AG10803 (cell line): ENCODE measurements at regions not wholly inside any gene's neighbourhood (a gene's known extent, or its start where the extent isn't known, plus 50 kb on each side); places are given as distances from the start of the nearest gene placed in this dataset.

Source experiments
- DNase-seq: peaks from one replicate; pipeline ENCODE4 v3.0.0; 2010; ENCODE audit warnings: low read depth
- H3K4me3 ChIP-seq: 2 replicates; pipeline ENCODE4 v1.5.1; 2011; ENCODE audit warnings: mild to moderate bottlenecking, low read length, control low read depth
- CTCF ChIP-seq: conservative IDR thresholded peaks from 2 replicates; pipeline ENCODE4 v1.5.1; 2011; ENCODE audit warnings: mild to moderate bottlenecking, low read length, control low read depth, inconsistent platforms

DNA sequence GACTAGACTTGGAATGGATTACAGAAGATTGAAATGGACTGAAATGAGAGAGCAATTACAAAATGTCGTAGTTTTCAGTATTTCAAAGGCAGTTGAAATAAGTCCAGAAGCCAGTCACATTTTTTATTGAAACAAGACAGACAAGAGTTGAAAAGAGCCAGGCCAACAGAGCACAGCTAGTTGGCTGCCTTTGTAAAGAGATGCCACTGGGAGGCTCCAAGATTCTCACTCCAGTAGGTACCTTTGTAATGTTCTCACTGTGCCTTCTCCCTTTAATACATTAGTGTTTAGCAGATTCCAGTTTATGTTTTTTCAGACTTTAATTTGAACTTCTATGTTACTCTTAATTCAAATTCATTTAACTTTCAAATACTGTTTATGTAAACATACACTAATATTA, 234.8 kb downstream of the DSEL start:
- DNase-seq: no peak
- no peak for TF ChIP-seq CTCF
- H3K4me3 ChIP-seq: no peak overlapping the region

DNA sequence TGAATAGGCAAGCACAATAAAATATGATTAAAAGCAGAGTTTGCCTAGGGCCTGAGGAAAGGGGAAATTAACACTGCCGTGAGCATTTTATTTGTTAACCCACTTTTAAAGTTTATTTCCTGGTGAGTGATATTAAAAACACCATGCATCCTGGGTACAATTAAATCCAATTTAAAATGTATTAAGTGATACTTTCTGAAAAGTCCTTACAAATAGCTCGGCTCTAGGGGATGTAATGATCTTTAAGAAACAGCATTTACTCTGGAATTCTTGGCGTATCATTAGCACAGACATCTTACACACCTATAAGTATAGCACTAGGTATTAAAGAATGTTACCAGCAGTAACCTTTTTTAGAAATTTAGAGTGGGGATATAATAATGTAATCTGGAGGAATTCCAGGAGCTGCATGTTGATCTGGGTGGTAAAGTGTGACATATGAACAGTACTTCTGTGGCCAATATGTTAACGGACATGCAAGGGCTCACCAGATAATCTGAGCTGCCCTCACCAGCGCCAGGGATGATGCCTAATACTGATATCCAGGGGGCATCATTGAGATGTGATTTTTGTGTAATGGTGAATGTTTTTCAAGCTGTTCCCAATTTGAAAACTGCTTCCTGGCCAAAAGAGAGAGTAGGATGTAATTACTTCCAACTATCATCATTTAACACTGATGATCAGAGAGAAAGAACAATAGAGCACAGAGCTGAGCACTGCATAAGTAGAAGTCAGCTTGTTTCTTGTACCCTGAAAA, 235.9 kb downstream of the DSEL start:
- DNase-seq: no peak
- no peak overlapping the region for H3K4me3 ChIP-seq
- no peak for TF ChIP-seq CTCF

DNA sequence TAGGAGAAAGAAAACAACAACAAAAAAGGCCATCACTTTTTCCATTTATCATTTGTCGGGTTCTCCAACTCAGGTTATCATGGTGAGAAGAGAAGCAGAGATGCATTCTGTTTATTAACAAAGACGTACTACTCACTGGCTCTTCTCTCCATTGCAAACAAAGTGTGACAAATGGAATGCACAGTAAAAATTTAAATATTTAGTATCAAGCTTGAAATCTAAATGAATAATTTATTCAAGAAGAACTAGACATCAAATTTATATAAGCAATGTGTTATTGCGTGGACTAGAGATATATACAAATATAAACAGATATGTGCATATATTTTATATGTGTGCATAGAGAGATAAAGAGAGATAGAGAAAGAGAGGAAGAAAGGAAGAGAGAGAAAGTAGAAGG, 236.5 kb downstream of the DSEL start:
- H3K4me3 ChIP-seq: no peak overlapping the region
- DNase-seq: no peak
- TF ChIP-seq CTCF: no peak

DNA sequence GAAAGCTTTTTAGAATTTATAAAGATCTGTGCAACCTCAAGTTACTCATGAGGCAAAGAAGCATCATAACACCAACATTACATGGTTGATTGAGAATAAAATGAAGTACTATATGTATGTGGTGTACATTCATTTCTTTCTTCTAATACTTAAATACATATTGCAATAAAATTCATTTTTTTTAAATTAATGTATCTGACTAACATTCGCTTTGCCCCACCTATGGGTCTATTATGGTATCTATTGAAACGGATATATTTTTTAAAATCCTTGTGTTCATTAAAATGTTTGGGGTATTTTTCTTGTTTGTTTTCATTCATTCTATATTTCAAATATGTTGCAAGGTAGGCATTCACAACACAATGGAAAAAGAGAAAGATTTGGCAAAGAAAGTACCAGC, 237.5 kb downstream of the DSEL start:
- DNase-seq: no peak
- H3K4me3 ChIP-seq: no peak overlapping the region
- no peak for TF ChIP-seq CTCF

DNA sequence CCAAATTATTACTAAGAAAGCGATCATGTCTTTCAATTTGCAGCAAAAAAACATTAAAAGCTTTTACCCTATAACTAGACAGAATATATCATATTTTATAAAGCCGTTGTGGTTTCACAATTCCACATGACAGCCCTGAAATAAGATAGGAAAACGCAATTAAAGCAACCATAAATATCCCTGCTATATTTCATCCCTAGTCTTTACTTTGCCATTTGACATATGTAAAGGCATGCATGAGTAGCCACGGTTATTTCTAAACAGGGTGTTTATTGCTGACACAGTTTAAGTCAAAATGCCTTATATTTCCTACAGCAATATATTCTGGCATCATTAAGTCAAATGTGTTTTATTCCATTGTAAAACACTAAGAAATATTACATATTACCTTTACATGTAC, 239.9 kb downstream of the DSEL start:
- no peak for DNase-seq
- H3K4me3 ChIP-seq: no peak overlapping the region
- no peak for TF ChIP-seq CTCF

DNA sequence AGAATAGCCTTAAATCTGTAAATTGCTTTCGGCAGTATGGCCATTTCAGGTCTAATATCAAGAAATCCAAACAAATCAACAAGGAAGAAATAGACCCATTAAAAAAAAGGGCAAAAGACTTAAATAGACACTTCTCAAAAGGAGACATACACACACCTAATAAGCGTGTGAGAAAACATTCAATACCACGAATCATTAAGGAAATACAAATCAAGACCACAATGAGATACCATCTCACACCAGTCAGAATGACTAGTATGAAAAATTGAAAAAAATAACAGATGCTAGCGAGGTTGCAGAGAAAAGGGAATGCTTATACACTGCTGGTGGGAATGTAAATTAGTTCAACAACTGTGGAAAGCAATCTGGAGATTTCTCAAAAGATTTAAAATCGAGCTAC, 243.2 kb downstream of the DSEL start:
- H3K4me3 ChIP-seq: no peak overlapping the region
- DNase-seq: no peak
- TF ChIP-seq CTCF: no peak

- DNase-seq: no peak
- no peak for TF ChIP-seq CTCF
- no peak overlapping the region for H3K4me3 ChIP-seq
Observed at GRCh38 chr18:67269206-67269605, 247.3 kb downstream of the DSEL start.
